ENCODE measurements at regions not wholly inside any gene's neighbourhood (a gene's known extent, or its start where the extent isn't known, plus 50 kb on each side); places are given as distances from the start of the nearest gene placed in this dataset.

- TF ChIP-seq EZH2phosphoT487 (IDR thresholded peaks at IDR 0.05; ENCODE audit: insufficient read depth, low read depth) (no peak), EZH2 (IDR thresholded peaks at IDR 0.05; ENCODE audit: insufficient read depth, poor library complexity, severe bottlenecking) (no peak)
Measured at GRCh38 chr3:46123646-46124045, 84.5 kb downstream of the CCR1 start.
